ENCODE measurements at regions not wholly inside any gene's neighbourhood (a gene's known extent, or its start where the extent isn't known, plus 50 kb on each side); places are given as distances from the start of the nearest gene placed in this dataset.

DNA sequence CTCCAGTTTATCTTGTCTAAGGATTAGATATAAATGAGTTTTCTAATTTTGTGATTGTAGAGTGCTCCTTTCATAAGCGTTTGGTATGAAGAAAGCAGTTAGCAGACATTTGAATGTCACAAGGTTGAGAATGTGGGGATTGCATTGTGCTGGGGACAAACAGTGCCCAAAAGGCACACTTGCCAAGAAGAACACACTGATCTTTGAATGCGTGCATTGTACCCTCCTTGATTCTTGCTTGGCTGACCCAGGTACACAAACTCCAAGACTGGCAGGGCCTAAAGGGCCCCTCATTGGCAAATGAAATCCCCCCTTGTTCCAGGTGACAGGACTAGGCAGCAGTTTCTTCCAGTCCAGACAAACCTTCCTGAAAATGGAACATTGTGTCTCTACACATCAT is 96.9 kb upstream of the LIFR start:
- Histone ChIP-seq H3K27ac (no peak overlapping the region), H3K4me1 (ENCODE audit: insufficient read depth) (no peaks in the 10 kb centered on the region), H3K9me3 (ENCODE audit: low read depth) (no peaks in the 10 kb centered on the region), H3K36me3 (ENCODE audit: low read depth) (no peaks in the 10 kb centered on the region), H3K4me3 (no peak overlapping the region), H3F3A (ENCODE audit: insufficient read depth) (no peaks in the 10 kb centered on the region), H3K9me2 (ENCODE audit: insufficient read depth) (no peaks in the 10 kb centered on the region), H3K9ac (no peak overlapping the region), H3K27me3 (replicated peaks; ENCODE audit: insufficient read depth) (peaks cover 20% of the 10 kb centered on the region; the same call in 1 of the 2 replicates), H4K20me1 (ENCODE audit: insufficient read depth) (no peaks in the 10 kb centered on the region), H3K4me2 (ENCODE audit: unreplicated experiment) (no peak overlapping the region), H3K79me2 (ENCODE audit: insufficient read depth) (no peaks in the 10 kb centered on the region), H2AFZ (no peak overlapping the region)
- TF ChIP-seq EZH2 (IDR thresholded peaks at IDR 0.05; ENCODE audit: insufficient read depth, poor library complexity, severe bottlenecking) (no peak), EZH2phosphoT487 (IDR thresholded peaks at IDR 0.05; ENCODE audit: insufficient read depth, low read depth) (no peak)
- DNase-seq = no peak
- WGBS, 2 experiments (ENCODE audit: low coverage in 1 of 2, low lambda C conversion rate in 2 of 2, missing lambda C conversion rate in 2 of 2) = 73 to 83% methylated on average over 2 of the region's 2 CpGs
- in situ Hi-C loops (cut with MboI) = no loop called here

GRCh38 chr5:38655691-38656090 is 99.2 kb upstream of the LIFR start:
- Histone ChIP-seq H3F3A (ENCODE audit: insufficient read depth) (no peaks in the 10 kb centered on the region), H3K9me3 (ENCODE audit: low read depth) (no peaks in the 10 kb centered on the region), H3K4me1 (ENCODE audit: insufficient read depth) (no peaks in the 10 kb centered on the region), H3K79me2 (ENCODE audit: insufficient read depth) (no peaks in the 10 kb centered on the region), H3K9ac (no peak overlapping the region), H3K9me2 (ENCODE audit: insufficient read depth) (no peaks in the 10 kb centered on the region), H3K36me3 (ENCODE audit: low read depth) (no peaks in the 10 kb centered on the region), H2AFZ (no peak overlapping the region), H3K27me3 (replicated peaks; ENCODE audit: insufficient read depth) (peaks cover 20% of the 10 kb centered on the region; the same call in 1 of the 2 replicates), H3K4me3 (no peak overlapping the region), H3K27ac (no peak overlapping the region), H3K4me2 (ENCODE audit: unreplicated experiment) (no peak overlapping the region), H4K20me1 (ENCODE audit: insufficient read depth) (no peaks in the 10 kb centered on the region)
- DNase-seq = no peak
- 70 to 74% methylated on average over 6 of the region's 6 CpGs for WGBS, 2 experiments (ENCODE audit: low coverage in 1 of 2, low lambda C conversion rate in 2 of 2, missing lambda C conversion rate in 2 of 2)
- TF ChIP-seq EZH2phosphoT487 (IDR thresholded peaks at IDR 0.05; ENCODE audit: insufficient read depth, low read depth) (no peak), EZH2 (IDR thresholded peaks at IDR 0.05; ENCODE audit: insufficient read depth, poor library complexity, severe bottlenecking) (no peak)
- in situ Hi-C loops (cut with MboI) = no loop called here

GRCh38 chr5:38656568-38656967 is 100.1 kb upstream of the LIFR start:
- Histone ChIP-seq H3K36me3 (ENCODE audit: low read depth) (no peaks in the 10 kb centered on the region), H3K27ac (no peak overlapping the region), H3K9ac (no peak overlapping the region), H2AFZ (no peak overlapping the region), H3K4me2 (ENCODE audit: unreplicated experiment) (no peak overlapping the region), H4K20me1 (ENCODE audit: insufficient read depth) (no peaks in the 10 kb centered on the region), H3K9me3 (ENCODE audit: low read depth) (no peaks in the 10 kb centered on the region), H3K27me3 (replicated peaks; ENCODE audit: insufficient read depth) (peaks cover 20% of the 10 kb centered on the region; the same call in 1 of the 2 replicates), H3F3A (ENCODE audit: insufficient read depth) (no peaks in the 10 kb centered on the region), H3K4me1 (ENCODE audit: insufficient read depth) (no peaks in the 10 kb centered on the region), H3K9me2 (ENCODE audit: insufficient read depth) (no peaks in the 10 kb centered on the region), H3K79me2 (ENCODE audit: insufficient read depth) (no peaks in the 10 kb centered on the region), H3K4me3 (no peak overlapping the region)
- no peak for TF ChIP-seq EZH2 (IDR thresholded peaks at IDR 0.05; ENCODE audit: insufficient read depth, poor library complexity, severe bottlenecking)
- no peak for TF ChIP-seq EZH2phosphoT487 (IDR thresholded peaks at IDR 0.05; ENCODE audit: insufficient read depth, low read depth)
- WGBS, 2 experiments (ENCODE audit: low coverage in 1 of 2, low lambda C conversion rate in 2 of 2, missing lambda C conversion rate in 2 of 2) = 21 to 22% methylated on average over 2 of the region's 2 CpGs
- in situ Hi-C loops (cut with MboI) = no loop called here
- DNase-seq = no peak

DNA sequence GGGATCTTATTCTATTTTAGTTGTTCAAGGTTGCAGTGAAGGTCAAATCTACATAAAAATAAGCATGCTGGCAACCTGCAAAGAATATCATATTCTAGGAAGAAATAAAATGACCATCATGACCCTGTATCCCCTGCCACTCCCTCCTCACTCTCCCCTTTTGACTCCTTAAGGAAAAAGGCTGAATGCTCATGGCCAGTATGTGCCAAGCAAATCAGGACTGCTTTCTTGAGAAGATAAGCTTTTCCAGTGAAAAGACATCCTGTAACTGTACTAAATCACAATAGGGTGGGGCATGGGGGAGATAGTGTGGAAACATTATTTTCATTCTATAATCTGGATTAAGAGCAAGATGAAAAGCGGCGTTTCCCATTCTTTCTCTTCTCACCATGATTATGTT is 100.6 kb upstream of the LIFR start:
- no peak overlapping the region for H3K4me2 ChIP-seq (ENCODE audit: unreplicated experiment)
- no peaks in the 10 kb centered on the region for H3K36me3 ChIP-seq (ENCODE audit: low read depth)
- in situ Hi-C loops (cut with MboI) = no loop called here
- H3K27me3 ChIP-seq (replicated peaks; ENCODE audit: insufficient read depth) = peaks cover 25% of the 10 kb centered on the region
- H4K20me1 ChIP-seq (ENCODE audit: insufficient read depth) = no peaks in the 10 kb centered on the region
- 88 to 93% methylated on average over 2 of the region's 2 CpGs for WGBS, 2 experiments (ENCODE audit: low coverage in 1 of 2, low lambda C conversion rate in 2 of 2, missing lambda C conversion rate in 2 of 2)
- no peaks in the 10 kb centered on the region for H3K4me1 ChIP-seq (ENCODE audit: insufficient read depth)
- no peak overlapping the region for H3K4me3 ChIP-seq
- no peak overlapping the region for H3K9ac ChIP-seq
- no peaks in the 10 kb centered on the region for H3K9me2 ChIP-seq (ENCODE audit: insufficient read depth)
- H3K79me2 ChIP-seq (ENCODE audit: insufficient read depth) = no peaks in the 10 kb centered on the region
- H3F3A ChIP-seq (ENCODE audit: insufficient read depth) = no peaks in the 10 kb centered on the region
- H2AFZ ChIP-seq = no peak overlapping the region
- H3K27ac ChIP-seq = no peak overlapping the region
- TF ChIP-seq EZH2 (IDR thresholded peaks at IDR 0.05; ENCODE audit: insufficient read depth, poor library complexity, severe bottlenecking) (no peak), EZH2phosphoT487 (IDR thresholded peaks at IDR 0.05; ENCODE audit: insufficient read depth, low read depth) (no peak)
- DNase-seq = no peak
- H3K9me3 ChIP-seq (ENCODE audit: low read depth) = no peaks in the 10 kb centered on the region

GRCh38 chr5:38660194-38660668 is 103.8 kb upstream of the LIFR start:
- 60 to 61% methylated on average over 12 of the region's 12 CpGs for WGBS, 2 experiments (ENCODE audit: low coverage in 1 of 2, low lambda C conversion rate in 2 of 2, missing lambda C conversion rate in 2 of 2)
- Histone ChIP-seq H3K4me2 (ENCODE audit: unreplicated experiment) (no peak overlapping the region), H3K79me2 (ENCODE audit: insufficient read depth) (no peaks in the 10 kb centered on the region), H3K9me2 (ENCODE audit: insufficient read depth) (no peaks in the 10 kb centered on the region), H3F3A (ENCODE audit: insufficient read depth) (no peaks in the 10 kb centered on the region), H3K4me1 (ENCODE audit: insufficient read depth) (no peaks in the 10 kb centered on the region), H4K20me1 (ENCODE audit: insufficient read depth) (no peaks in the 10 kb centered on the region), H3K36me3 (ENCODE audit: low read depth) (no peaks in the 10 kb centered on the region), H3K4me3 (no peak overlapping the region), H3K9me3 (ENCODE audit: low read depth) (no peaks in the 10 kb centered on the region), H3K9ac (no peak overlapping the region), H2AFZ (no peak overlapping the region), H3K27me3 (replicated peaks; ENCODE audit: insufficient read depth) (peaks cover 30% of the 10 kb centered on the region), H3K27ac (no peak overlapping the region)
- in situ Hi-C loops (cut with MboI) = no loop called here
- DNase-seq = no peak
- TF ChIP-seq EZH2phosphoT487 (IDR thresholded peaks at IDR 0.05; ENCODE audit: insufficient read depth, low read depth) = no peak
- TF ChIP-seq EZH2 (IDR thresholded peaks at IDR 0.05; ENCODE audit: insufficient read depth, poor library complexity, severe bottlenecking) = no peak
